Posterior vena cava (tissue), 2 donors: ENCODE measurements at regions not wholly inside any gene's neighbourhood (a gene's known extent, or its start where the extent isn't known, plus 50 kb on each side); places are given as distances from the start of the nearest gene placed in this dataset.
A peak's percentile ranks its signal among the peaks of the same experiment; 100 is the strongest.

Source experiments
- DNase-seq: peaks from one replicate; pipeline ENCODE4 v3.0.0-alpha.2; 2020; ENCODE audit warnings: low spot score
- intact Hi-C, 2 donors: fragments of 100-400 bp; cut with DNase I; formaldehyde crosslinking; loops; one replicate each; pipeline versions ENCODE4 v1.14.1 to v1.14.2; 2022 to 2023
- donor health status: DM: yes; HTN: yes; CAD: no.
- donor health status: DM: yes; HTN: yes; CAD: no.

DNA sequence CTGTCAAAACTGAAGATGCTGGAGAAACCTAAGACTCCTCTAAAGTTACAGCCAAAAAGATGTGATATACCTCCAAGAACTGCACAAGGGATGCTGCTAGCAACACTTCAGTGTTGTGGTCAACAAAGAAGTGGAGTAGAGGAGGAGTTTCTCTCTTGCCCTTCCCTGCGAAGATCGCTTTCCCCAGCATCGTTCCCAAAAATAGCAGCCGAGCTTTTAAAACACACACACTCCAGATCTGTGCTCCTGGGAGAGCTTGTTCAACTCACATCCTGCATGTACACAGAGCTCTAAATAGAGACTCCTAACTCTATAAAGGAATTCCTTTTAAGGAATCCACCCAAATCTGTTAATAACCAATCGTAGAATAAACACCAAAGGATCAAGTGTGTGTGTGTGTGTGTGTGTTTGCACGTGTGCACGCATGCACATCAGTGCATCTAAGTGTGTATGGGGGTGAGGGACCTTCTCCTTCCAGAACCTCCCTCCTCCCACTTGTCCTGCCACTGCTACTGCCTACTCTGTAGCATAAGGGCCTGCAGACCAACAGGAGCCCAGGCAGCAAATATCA, 58.5 kb downstream of the PSMG1 start:
- no peak for DNase-seq
- intact Hi-C loops = loop anchor here in 1 of 2 donors (5.0 to 10.0 kb wide), 2 partner anchors 392 to 620 kb away; no protein-coding TSS in a partner anchor

GRCh38 chr21:39123375-39123774, 59.9 kb downstream of the PSMG1 start:
- DNase-seq = no peak
- intact Hi-C loops = loop anchor here in 1 of 2 donors (10.0 kb wide), 1 partner anchor 619 kb away; no protein-coding TSS in a partner anchor

DNA sequence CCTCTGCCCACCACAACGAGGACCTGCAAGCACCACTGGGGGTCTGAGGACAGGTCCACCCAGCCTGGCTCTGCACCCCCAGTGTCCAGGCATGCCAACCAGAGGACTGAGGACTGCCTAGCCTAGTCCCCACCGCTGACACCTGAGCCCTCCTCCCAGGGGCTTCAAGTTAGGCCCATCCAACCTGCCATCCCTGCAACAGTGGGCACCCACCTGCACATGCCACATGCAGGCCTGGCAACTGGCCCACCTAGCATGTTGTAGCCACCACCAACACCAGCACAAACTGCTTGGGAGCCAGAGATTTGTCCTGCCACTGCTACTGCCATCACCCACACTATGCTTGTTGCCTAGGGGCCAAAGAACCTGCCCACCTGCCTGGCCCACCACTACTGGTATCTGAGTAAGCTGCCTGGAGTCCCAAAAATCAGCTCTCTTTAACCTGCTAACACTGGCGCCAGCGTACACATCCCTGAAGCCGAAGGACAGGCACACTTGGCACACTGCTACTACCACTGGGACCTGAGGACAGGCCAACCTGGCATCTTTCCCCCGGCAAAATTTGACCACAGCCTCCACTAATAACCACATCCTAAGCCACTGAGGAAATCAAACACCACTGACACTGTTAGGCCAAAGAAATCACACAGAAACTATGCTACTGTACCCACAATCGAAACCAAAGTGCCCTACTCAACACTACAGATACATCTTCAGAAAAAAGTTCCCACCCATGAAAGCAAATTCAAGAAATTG, 61.5 kb downstream of the PSMG1 start:
- DNase-seq = no peak
- intact Hi-C loops = loop anchor here in 1 of 2 donors (10.0 kb wide), 1 partner anchor 617 kb away; no protein-coding TSS in a partner anchor

DNA sequence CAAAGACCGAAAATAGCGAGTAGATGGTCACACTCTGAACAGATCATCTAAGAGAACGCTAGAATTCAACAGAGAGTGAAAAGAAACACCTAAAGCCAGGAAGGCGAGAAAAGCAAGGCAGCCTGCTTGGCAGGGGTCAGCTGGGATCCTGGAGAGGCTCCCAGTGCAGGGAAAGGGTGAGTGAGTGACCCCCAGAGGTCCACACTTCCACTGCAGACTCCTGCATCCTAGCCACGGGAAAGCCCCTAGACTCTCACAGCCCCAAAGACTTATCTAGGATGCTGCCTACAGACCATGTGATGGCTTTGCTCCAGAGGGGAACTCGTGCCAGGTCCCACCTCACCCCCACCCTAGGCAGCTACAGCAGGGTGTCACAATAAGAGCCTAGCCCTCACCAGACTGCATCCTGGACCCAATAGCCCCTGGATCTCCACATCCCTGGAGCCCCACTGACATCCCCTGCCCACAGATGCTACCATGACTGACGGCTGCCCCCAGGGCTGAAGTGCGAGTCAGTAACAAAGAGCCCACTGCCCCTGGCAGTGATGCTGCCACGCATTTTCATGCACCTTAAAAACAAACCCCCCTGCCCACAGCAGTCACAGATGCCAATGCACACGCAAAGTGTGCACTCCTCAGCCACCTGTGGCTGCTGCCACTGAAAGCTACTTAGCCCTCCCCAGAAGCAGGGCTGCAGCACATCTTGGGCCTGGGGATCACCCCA, 62.2 kb downstream of the PSMG1 start:
- intact Hi-C loops = loop anchor here in 1 of 2 donors (10.0 kb wide), 1 partner anchor 616 kb away; no protein-coding TSS in a partner anchor
- DNase-seq = no peak

DNA sequence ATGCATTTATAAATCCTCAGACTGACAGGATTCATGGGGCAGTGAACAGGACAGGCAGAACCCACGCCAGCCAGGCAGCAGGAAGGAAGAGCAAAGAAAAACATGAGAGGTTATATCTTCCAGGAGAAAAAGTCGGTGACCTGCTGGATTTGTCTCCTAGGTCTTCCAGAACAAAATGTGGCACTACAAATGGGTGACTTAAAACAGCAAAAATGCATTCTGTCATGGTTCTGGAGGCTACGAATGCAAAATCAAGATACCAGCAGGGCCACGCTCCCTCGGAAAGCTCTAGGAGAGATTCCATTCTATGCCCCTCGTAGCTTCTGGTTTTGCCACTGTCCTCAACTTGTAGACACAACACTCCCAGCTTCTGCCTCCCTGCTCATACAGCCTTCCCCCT, 63.4 kb downstream of the PSMG1 start:
- intact Hi-C loops = loop anchor here in 1 of 2 donors (5.0 to 10.0 kb wide), 2 partner anchors 615 to 1568 kb away; no protein-coding TSS in a partner anchor

DNA sequence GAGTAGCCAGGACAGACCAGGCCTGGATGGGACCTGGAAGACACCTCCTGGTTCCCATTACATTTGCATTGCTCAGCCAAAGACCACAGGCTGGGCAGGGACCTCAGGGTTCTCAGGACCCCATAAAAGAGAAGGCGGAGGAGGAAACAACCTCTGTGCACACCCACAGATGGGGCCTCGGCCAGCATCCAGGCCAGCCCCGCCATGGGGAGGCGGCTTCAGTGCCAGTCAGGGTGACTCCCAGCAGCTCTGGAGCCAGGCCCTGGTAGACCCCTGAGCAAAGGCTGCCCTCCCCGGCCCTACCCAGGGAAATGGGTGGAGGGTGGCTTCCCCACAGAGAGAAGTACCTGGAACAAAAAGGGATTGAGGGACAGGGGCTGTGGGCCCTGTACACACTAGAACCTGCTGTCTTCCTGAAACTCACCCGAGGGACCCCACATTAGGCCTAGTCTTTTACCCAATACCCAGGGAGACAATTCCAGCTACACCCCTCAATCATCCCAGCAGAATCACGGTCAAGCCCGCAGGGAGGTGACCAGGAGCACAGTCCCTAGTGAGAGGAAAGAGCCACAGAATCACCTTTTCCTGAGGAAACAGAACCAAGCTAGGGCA, 64.5 kb downstream of the PSMG1 start:
- intact Hi-C loops = loop anchor here in 1 of 2 donors (5.0 kb wide), 1 partner anchor 1566 kb away; no protein-coding TSS in a partner anchor
- DNase-seq = no peak

More for the DNA sequence above, 63.4 kb downstream of the PSMG1 start:
- no peak for DNase-seq

GRCh38 chr21:39118061-39118460, 65.2 kb downstream of the PSMG1 start:
- no peak for DNase-seq
- intact Hi-C loops = loop anchor here in 1 of 2 donors (5.0 kb wide), 1 partner anchor 1566 kb away; no protein-coding TSS in a partner anchor

DNA sequence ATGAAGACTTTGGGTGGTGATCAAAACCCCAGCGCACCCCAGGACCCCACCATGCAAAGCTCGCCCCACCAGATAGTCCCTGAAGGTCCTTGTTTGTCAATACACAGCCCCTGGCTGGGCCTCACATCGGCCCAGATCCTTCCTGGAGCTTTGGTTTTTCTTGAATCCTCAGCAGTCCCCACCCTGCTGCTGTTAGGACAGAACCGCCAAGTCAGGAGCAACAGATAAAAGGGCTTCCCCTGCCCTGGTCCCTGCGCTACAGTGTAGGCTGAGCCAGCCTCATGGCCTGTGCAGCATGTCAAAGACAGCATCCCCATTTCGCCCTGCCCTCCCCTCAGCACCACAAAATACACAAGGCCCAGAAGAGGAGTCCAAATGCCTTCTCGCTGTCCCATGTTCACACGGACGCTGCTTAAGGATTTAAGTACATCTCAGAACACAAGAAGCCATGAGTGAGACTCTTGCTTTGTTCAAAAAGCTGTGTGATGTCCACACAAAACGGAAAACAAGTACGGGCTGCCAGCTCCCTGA, 65.7 kb downstream of the PSMG1 start:
- intact Hi-C loops = loop anchor here in 1 of 2 donors (5.0 kb wide), 1 partner anchor 1565 kb away; no protein-coding TSS in a partner anchor

DNA sequence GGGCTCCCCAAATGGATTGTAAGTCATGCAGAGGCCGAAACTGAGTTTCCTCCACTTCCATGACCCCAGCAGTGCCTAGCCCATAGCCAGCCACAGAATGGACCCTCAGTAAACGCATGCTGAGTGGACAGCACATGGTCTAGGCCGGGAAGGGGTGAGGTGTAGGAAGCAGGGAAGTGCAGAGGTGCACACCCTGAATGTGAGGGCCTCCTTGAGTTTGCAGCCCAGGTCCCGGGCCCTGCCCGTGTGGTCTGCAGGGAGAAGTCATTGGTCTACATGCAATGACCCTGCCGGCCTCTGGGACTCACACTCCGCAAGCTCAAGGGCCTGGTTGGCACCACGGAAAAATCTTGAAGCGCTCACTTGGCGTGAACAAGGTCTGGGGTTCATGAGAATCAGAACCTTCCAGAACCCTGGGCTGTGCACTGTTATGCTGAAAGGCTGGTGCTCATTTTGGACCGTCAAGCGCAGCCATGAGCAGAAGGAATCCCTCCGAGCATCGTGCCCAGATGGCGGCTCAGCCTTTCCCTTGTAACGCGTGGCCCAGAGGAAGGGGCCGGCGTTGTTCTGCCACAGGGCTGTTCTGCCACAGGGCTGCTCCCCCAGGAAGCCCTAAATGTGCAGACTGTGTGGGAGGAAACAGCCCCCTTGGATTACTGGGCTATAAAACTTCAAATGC, 66.4 kb downstream of the PSMG1 start:
- peak; percentile 80 for DNase-seq
- intact Hi-C loops = loop anchor here in 1 of 2 donors (5.0 kb wide), 1 partner anchor 1565 kb away; no protein-coding TSS in a partner anchor

More for the DNA sequence above, 65.7 kb downstream of the PSMG1 start:
- DNase-seq = no peak

DNA sequence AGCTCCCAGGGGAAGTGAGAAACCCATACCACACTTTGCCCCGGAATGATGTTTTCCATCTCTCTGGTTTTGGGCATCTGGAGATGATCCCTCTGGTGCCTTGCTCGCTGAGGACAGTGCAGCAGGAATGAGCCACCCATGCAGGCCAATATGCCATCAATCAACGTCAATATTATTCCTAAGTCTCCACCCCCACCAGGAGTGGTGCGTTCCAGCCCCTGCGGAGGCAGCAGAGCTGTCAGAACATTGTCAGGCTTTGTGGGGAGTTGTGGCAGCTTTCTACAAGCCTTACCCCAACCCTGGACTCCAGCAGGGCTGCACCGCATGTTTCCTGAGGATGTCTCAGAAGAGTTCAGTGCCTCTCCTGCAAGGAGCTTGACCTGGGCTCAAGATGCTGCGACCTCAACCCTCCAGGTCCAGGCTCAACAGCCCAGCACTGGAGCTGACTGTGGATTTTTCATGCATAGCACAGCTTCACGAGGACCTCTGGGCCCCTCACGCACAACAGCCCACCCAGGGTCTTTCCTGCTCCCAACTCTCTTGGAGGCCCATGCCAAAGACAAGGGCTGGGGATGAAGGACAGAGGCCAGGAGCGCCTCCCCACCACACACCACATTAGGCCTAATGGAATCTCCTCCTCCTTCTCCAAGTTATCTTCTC, 67.5 kb downstream of the PSMG1 start:
- intact Hi-C loops = loop anchor here in 1 of 2 donors (5.0 kb wide), 1 partner anchor 1563 kb away; no protein-coding TSS in a partner anchor
- no peak for DNase-seq

DNA sequence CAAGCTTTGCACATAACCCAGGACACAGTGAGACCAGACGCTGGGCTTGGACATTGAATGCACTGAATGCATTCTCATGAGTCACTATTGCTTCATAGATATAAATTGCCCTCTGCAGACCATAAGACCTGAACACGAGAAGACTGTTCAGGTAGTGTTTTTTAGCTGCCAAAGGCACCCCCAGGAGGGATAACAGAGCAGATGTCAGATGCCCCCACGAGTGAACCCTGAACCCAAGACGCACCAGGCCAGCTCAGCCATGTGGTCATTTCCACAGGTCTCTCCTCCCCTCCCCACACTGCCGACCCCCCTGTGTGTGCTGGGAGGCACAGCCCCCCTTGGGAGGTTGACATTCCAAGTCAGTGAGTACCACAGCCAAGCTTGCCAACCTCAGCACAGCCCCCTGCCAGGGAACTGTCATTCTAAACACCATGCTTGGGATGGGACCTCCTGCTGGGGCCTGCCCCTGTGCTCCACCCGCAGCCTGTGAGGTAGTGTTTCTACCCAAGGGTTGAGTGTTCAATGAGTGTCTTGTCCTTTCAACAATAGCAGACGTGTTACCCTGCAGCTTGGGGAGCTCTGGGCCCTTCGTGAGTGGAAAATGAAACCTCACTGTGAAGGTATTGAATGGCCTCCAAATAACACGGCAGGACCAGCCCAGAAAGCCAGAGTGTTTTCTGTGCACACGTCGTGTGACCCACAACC, 68.2 kb downstream of the PSMG1 start:
- DNase-seq = no peak
- intact Hi-C loops = loop anchor here in 1 of 2 donors (5.0 kb wide), 1 partner anchor 1563 kb away; no protein-coding TSS in a partner anchor

- intact Hi-C loops = no loop called here
- DNase-seq = no peak
Measured at GRCh38 chr21:39111931-39112550, 71.2 kb downstream of the PSMG1 start.

DNA sequence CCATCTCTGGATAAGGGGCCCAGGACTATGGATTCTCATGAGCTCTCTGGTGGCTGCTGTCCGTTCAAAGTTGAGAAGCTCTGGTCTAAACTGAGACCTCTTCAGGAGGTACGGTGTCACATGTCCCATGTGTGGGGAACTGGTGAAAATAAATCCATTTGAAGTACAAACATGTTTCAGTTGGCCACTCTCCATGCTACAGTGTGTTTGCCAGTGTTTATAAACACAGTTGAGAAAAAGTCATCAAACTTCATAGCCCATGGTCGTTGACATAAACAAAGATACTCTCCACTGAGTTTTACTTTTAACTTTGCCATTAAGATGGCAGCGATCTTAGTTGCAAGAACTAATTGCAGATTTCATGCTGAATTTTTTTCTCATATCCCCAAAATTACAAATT, 72.8 kb downstream of the PSMG1 start:
- no peak for DNase-seq
- intact Hi-C loops = no loop called here

DNA sequence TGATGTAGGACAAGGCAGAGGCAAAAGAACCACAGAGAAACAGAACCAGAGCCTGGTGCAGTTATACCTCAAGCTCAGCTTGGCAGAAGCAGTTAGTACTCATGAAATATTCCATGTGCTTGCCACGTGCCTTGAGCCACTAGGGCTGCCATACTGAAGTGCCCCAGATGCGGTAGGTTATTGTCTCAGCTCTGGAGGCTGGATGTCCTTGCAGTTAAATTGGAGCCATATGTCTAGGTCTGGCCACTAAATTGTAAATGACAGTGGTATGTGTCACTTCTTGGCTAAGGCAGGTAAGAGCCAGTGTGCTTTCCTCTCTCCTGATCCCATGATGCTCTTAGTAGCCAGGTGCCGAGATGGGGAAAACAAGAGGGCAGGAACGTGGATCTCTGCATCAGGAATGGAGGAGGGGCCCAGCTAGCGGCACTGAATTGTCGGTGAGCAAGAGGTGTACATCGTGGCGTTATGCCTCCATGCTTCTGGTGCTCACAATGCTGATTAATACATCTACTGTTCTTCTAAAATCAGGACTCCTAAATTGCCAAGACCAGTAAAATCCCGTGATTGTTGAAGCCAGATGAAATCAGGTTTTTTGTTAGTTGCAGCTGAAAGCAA, 73.5 kb downstream of the PSMG1 start:
- intact Hi-C loops = loop anchor here in 1 of 2 donors (10.0 kb wide), 1 partner anchor 295 kb away; no protein-coding TSS in a partner anchor
- no peak for DNase-seq

GRCh38 chr21:39109163-39109530, 74.1 kb downstream of the PSMG1 start:
- intact Hi-C loops = loop anchor here in 1 of 2 donors (10.0 kb wide), 1 partner anchor 294 kb away; no protein-coding TSS in a partner anchor
- no peak for DNase-seq
